ENCODE measurements at regions not wholly inside any gene's neighbourhood (a gene's known extent, or its start where the extent isn't known, plus 50 kb on each side); places are given as distances from the start of the nearest gene placed in this dataset.

DNA sequence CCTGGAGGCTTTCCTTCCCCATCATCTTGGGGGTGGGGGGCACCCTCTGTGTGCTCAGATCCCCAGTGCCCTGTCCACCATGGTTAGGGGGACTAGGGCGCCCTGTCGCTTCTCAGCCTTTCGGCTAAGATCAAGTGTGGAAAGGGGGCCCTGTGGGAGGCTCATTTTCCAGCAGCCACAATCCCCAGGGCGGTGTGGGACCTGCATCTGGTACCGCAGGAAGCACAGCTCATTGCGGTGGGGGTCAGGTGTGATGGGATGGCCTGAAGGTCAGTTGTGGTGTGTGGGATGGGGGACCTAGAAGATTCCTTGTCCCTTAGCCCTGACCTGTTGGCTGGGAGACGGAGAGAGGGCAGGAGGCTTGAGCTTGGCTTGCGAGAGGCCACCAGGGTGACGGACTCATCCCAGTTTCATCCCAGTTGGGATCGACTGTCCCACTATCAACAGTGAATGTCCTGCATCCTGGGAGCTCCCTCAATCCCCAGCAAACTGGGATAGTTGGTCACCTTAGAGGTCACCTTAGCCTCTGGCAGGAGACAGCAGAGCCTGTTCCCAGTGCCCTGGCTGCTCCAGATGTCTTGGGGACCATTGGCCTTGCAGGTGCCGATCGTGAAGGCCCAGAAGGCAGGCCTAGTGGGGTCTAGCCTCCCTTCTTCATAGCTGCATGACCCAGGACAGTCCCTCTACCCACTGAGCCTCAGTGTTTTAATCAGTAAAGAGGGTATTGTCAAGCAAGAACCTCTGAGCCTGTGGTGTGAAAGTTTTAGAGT, 64.5 kb upstream of the PMEPA1 start:
- TF ChIP-seq POLR2A (IDR thresholded peaks at IDR 0.05) (no peak), EP300 (IDR thresholded peaks at IDR 0.05) (no peak)
- TF ChIP-seq, protein P1, sequence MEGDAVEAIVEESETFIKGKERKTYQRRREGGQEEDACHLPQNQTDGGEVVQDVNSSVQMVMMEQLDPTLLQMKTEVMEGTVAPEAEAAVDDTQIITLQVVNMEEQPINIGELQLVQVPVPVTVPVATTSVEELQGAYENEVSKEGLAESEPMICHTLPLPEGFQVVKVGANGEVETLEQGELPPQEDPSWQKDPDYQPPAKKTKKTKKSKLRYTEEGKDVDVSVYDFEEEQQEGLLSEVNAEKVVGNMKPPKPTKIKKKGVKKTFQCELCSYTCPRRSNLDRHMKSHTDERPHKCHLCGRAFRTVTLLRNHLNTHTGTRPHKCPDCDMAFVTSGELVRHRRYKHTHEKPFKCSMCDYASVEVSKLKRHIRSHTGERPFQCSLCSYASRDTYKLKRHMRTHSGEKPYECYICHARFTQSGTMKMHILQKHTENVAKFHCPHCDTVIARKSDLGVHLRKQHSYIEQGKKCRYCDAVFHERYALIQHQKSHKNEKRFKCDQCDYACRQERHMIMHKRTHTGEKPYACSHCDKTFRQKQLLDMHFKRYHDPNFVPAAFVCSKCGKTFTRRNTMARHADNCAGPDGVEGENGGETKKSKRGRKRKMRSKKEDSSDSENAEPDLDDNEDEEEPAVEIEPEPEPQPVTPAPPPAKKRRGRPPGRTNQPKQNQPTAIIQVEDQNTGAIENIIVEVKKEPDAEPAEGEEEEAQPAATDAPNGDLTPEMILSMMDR (IDR thresholded peaks at IDR 0.05), result no peak
